HT-29 (cell line): ENCODE measurements at regions not wholly inside any gene's neighbourhood (a gene's known extent, or its start where the extent isn't known, plus 50 kb on each side); places are given as distances from the start of the nearest gene placed in this dataset.
"Not testable (repeated sequence)": the region's sequence is repeated elsewhere in the genome, so short reads cannot be mapped to it uniquely, and the experiment has no call there.

ENCODE experiments used
- DNase-seq: peaks from one replicate; pipeline ENCODE4 v3.0.0-alpha.2; 2015; ENCODE audit warnings: low spot score

DNA sequence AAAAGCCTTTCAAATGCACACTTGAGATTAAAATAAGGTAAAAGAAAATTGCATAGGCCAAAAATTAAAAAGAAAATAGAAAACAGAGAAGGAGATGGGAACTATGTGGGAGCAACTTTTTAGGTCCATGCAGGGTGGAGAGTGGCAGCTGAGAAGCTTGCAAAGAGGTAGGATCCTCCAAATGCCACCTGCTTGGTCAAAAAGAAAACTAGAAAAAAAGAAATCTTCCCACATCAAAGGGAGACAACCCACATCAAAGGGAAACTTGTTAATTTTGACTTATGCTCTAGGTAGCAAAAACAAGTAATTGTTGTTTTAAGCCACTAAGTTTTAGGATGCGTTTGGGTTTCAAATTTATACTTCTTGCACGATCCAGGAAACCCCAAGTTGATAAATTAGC is 342.9 kb downstream of the IL20RB start:
- no peak for DNase-seq

DNA sequence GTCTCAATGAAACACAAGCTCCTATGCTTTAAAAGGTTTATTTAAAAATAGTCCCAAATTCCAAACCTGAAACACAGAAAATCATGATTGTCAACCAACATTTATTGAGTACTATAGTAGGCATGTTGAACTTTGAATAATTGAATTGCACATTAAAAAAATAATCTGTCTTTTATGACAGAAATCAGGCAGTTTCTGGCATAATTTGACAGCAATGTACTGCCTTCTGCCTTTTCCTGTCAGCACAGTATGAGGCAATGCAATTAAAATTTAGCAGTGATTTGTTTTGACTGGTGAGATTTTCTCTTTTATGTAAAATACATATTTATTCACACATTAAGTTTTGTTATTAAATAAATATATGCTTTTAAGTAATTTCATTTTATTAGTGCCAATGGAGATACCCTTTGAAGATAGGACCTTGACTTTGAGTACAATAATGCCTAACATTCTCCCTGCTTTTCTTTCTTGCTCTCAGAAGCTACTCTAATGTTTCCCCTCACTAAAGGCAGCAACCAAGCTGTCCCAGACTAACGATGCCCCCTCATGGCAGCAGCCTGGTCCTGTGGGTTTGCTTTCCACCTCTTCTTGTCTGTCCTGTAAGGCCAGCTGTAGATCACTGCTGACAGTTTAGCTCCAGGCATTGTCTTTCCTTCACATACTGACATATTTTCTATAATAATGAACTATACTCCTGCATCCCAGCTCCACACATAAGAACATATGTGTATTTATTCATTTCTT is 346.7 kb downstream of the IL20RB start:
- no peak for DNase-seq

DNA sequence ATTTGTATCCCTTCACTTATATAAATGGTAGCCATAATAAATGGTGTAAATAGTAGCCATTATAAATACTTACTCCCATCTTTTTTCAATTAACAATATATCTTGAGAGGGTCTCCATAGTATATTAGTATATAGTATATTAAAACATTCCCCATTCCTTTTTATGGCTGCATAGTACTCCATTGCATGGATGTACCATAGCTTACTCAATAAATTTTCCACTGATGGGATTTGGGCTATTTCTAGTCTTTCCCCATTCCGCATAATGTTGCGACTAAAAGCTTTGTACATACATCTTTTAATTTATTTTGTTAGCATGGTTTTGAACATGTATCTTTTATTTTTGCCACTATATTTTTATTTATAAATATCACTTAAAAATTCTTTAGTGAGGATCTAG is 366.3 kb downstream of the IL20RB start:
- DNase-seq, result no peak

DNA sequence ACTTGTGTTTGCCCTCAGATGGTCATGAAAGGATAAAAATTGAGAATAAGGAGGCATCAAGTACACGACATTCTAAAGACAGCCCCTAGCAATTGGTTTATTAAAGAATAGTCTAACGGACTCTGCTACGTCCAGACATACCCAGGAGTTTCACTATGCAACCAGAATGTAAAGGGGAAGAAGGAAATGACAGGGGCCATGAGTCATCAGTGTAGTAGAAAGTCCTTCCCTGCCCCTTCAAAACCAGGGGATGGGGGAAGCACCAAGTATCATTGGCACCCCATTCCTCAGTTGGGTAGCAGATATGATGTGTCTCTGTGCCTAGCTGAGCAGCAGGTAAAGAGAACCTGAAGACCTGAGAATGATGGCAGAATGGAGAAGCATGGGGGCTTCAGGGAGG is 367.4 kb downstream of the IL20RB start:
- DNase-seq, result no peak

DNA sequence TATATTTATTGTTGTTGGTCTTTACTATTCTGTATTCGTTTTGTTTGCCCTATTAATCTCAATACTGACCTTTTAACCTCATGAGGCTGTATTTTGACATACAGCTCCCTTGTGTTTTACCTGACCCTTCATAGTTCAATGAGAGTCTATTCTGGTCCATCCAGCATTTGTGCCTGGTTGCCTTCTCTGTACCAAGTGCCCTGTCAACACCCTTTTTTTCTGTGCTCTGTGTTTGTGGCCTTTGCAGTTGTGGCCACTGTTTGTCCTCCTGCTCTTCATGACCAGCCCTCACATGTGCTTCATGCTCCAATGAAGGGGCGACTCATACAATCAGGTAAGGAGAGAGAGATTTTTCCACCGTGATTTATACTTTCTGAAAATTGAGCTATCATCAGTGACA is 368.2 kb downstream of the IL20RB start:
- no peak for DNase-seq

DNA sequence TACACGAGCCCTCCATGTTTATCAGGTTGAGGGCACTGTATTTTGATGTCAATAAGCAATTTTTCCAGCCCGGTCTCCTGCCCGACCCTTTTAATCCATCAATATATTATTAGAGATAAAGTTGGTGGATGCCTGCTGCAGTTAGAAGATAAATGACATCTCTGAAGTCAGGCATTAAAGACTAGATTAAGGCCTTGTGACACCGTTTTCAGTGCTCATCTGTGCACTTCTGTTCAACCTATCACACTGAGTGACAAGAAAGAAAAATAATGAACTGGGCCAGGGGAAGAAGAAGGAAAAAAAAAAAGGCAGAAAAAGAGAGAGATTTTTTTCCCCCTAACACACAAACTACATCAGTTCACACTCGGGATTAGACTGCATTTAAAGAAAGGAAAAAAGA is 371.8 kb downstream of the IL20RB start:
- no peak for DNase-seq

DNA sequence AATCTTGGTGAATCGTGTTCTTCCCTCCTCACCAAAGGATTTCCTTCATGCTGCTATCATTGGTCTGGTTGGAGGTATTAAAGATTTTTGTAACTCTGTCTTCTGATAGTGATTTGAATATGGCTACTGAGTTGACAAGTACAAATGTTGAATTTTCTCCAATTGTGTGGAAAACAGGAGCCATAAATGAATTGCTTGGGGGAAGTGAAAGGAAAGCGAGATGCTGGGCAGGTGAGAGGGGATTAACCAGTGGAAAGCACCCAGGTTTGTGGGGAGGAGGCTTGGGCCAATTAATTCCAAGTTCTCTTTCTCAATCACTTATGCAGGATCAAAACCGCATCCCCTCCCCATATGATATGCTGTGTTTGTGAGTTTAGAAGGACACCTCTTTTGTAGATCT is 372.5 kb downstream of the IL20RB start:
- DNase-seq, result no peak

DNA sequence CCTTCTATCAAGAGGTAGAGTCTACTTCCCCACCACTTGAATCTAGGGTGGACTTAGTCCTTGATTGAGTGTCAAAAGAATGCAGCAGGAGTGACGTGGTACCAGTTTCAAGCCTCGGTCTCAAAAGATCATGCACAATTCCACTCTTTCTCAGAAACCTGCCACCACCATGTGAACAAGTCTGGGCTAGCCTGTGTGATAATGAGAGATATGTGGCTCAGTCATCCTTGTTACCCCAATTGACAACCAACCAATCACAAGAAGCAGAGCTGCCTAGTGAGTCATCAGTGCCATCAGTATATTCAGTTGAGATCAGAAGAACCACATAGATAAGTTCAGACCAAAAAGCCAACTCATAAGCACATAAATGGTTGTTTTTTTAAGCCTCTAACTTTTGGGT is 374.5 kb downstream of the IL20RB start:
- DNase-seq, result no peak

DNA sequence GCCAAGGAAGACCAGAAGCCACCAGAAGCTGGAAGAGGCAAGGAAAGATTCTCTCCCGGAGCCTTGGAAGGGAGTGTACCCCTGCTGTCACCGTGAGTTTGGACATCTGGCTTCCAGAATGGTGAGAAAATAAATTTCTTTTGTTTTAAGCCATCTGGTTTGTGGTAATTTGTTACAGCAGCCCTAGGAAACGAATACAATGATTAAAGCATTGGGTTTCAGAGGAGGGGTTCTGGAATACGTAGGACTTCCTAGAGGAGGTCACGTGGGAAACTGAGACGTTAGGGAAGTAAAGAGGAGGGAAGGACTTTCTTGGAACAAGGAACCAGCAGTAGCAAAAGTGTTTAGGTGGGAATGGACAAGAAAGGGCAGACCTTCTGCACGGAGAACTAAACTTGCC is 377.7 kb downstream of the IL20RB start:
- DNase-seq, result no peak

DNA sequence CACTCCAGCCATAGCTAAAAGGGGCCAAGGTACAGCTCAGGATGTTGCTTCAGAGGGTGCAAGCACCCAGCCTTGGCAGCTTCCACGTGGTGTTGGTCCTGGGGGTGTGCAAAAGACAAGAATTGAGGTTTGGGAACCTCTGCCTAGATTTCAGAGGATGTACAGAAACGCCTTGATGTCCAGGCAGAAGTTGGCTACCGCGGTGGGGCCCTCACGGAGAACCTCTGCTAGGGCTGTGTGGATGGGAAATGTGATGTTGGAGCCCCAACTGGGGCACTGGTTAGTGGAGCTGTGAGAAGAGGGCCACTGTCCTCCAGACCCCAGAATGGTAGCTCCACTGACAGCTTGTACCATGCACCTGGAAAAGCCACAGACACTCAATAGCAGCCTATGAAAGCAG is 380.6 kb downstream of the IL20RB start:
- DNase-seq, result not testable (repeated sequence)

DNA sequence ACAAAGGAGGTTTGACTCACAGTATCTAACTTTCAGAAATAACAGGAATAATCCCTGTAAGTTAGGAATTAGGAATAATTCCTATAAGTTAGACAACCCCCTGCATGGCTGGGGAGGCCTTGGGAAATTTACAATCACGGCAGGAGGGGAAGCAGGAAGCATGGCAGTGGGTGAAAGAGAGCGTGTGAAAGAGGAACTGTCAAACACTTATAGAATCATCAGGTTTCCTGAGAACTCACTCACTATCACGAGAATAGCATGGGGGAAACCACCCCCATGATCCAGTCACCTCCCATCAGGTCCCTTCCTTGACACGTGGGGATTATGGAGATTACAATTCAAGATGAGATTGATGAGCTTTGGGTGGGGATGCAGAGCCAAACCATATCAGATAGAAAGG is 385.5 kb downstream of the IL20RB start:
- no peak for DNase-seq

DNA sequence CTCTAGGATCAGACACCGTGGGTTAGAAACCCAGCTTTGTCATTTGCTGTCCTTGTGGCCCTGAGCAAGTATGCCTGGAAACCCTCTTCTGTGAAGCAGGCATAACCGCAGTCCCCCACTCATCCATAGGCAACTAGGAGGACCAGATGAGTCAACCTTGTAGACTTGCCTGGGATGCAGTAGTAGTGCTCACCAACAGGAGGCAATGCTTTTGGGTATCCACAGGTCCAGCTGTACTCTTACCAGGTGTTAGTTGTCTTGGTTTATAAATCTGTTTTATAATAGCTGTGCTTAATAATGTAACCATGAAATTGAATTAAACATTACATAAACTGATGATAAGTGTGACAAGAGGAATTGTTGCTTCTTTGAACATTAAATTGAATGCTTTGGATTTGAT is 389.3 kb downstream of the IL20RB start:
- DNase-seq, result no peak

DNA sequence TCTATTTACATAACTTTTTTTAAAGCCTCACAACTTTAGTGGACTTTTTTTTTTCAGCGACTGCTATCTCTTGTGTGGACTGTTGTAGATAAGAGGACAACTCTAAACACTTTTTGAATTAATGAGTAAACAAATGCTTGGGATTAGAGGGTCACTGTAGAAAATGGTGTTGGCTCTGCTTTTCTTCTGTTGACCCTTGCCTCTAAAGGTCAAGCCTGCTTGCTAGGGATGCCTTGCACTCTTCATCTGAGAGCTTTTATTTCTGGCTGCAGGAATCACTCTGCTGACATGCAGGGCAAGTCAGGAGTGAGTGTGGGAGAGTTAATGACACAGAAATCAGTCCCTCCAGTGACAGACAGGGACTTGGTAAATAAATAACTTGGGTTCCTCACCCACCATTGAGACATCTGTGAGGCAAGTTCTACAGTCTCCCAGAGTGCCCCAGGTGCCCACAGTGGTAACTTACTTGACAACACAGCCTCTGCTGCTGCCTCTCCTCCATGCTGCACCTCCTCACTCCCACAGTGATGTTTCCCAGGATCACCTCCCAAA is 390.1 kb downstream of the IL20RB start:
- no peak for DNase-seq

DNA sequence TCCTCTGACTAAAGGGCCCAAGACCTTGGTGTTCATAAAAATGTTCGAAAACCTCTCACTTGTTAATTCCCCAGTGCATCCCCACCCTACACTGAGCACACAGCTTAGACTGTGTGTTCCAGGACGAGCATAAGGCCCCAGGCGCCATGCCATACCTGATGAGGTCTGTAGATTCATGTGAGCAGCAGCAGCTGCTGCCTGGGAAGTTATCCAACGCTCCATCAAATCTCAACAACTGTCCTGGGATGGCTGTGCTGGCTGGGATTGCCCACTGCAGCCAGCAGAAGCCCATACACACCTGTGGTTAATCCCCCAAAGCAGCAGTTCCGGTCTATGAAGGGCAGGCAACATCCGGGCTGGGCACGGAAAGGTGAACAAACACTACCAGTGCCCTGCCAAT is 391.2 kb downstream of the IL20RB start:
- DNase-seq, result no peak

DNA sequence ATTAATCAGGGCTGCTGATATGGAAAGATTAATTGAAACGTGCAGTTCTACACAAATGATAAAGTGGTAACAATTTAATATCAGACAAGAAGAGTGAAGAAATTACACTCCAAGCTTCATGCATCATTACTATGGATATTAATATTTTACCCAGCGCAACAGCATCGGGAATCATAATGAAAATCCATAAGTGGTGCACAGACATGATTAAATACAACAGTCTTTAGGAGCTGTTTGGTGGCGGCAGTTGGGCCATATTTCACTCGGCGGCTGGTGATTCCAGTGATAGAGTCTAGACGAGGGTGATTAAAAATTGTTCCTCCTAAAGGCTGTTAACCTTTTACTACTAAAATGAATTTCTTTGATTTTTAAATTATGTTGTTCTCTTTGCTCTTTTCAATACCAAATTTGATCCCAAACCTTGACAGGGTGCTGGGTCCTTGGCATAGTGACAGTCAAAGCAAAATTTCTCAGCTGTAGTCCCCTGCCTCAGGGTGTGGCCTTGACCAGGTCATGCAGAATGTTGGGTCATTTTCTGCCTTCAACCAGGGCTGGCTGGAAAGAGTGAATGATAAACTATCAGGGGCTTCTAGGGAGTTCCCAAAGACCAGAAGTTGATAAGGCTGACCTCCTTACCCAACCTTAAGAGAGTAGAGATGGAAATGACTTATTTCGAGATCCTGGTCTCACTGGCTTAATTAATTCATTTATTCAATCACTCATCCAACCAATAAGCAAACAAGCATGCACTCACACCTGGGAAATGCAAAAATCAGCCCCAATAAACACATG is 392.0 kb downstream of the IL20RB start:
- no peak for DNase-seq

DNA sequence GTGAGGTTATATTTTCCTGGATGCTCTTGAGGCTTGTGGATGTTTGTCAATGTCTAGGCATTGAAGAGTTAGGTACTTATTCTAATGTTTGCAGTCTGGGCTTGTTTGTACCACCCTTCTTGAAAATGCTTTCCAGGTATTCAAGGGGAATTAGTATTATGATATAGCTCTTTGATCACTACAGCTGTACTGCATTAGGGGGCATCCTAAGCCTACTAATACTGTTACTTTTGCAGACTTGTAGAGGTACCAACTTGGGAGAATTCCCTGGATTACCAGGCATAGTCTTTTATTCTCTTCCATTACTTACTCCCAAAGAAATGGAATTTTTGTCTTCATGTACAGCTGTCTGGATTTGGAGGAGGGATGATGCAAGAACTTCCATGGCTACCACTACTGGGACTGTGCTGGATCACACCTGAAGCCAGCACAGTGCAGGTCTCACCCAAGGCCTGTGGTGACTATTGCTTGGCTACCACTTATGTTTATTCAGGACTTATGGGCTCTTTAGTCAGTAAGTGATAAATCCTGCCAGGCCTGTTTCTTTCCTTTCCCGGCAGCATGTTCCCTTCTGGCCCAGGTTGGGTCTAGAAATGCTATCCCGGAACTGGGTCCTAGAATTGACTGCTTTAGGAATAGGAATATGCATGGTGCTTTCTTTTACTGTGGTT is 402.9 kb downstream of the IL20RB start:
- no peak for DNase-seq

DNA sequence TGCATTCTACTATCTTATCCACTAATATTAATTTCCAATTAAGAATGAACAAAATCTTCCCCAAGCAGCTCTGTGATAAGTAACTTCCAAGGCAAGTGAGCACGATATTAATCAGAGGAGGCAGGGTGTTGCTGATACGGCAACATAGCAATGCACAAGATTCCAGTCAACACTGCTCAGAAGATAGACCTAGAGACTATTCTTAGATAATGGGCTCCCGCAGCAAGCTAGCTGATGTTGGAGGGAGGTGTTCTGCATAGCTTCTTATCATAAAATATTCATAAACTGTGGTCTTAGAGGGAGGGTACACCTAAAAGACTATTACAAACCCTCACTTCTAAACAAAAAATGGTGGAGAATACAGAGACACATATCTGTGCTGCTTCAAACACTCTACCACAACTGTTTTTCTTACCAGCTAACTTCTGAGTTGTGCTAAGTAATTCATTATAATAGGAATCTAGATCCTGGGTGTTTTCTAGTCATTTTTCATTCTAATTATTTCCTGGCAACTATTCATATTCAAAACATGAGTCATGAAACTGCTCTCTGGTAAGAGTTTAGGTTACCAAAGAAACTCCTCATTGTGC is 382.0 kb upstream of the SOX14 start:
- DNase-seq, result no peak

DNA sequence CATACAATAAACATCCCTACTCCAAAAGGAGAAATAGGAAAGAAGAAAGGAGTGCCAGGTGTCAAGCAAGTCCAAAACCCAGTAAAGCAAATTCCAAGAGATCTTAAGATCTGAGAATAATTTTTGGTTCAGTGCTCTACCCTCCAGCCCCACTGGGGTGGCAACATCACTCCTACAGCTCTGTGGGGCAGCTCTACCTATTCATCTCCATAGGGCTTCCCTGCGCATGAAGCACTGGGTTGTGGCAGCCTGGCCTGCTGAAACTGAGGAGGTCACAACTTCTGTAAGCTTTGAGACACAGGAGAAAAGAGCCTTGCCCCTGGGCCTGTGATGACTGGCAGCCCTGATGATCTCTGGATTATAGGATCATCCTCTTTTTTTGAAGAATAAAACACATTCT is 378.2 kb upstream of the SOX14 start:
- no peak for DNase-seq

DNA sequence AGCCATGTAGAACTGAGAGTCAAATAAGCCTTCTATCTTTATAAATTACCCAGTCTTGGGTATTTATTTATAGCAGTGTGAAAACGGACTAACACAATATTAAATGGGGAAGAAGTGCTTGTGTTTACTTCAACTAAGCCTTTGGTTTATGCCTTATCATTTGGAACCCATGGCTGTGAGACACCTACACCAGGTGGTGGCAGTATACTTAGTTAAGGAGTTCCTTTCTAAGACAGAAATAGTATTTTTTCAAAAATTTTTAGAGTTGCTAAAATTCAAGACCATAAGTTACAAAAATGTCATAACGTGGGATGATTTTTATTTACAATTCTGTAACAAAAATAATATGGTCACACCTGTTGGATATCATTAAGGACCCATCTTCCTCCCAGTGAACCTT is 354.5 kb upstream of the SOX14 start:
- DNase-seq, result peak; percentile 11

DNA sequence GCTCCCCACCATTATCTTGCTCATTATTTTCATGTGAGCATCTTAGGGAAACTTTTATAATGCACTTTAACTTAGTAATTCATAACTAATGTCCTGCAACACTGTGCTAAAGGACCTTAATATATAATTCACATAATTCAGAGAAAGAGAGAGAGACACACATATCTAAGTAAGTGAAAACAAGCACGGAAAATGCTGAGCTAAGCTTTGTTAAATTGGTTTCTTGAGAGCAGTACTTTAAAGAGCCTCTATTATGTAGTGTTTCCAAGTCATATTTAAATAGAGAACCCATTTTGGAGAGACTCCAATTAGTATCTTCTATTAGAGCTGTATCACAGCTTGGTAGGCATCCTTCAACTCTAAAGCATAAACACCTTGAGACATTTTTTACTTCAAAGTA is 354.1 kb upstream of the SOX14 start:
- DNase-seq, result no peak

DNA sequence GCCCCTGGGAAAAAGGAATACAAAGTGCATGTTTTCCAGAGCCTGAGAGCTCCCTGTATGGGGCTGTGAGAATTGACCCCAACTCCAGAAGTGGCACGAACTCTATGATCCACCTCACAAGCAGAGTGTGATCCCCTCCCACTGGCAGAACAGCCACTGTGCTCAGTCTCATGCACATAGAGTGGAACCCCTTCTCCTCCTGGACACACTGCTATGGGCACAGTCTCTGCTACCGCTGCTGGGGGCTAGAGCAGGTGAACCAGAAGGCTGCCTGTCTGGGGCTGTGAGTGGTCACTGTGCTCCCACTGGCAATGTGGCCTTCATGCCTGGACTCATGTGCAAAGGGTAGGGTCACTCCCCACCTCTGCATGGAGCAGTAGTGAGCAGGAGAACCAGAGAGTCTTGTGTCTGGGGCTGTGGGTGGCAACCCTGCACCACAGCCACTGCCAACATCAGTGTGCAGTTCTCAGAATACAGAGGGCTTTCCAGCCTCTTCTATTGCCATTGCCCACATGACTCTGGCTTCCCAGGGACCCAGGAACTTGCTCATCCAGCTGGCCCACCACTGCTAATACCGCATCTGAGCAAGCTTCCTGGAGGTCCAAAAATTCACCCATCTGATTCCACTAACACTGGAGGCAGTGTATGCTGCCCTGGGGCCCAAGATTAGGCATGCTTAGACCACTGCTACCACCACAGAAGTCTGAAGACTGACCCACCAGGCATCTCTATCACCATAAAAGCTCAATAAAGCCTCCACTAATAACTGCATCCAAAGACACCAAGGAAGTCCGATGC is 343.7 kb upstream of the SOX14 start:
- DNase-seq, result no peak
